Memory B cell (primary cell): ENCODE measurements at regions not wholly inside any gene's neighbourhood (a gene's known extent, or its start where the extent isn't known, plus 50 kb on each side); places are given as distances from the start of the nearest gene placed in this dataset.

Source experiments
- ATAC-seq: fragments of 150-1000 bp; cut with Tn5 transposase; 2 replicates; pipeline ENCODE4 v1.10.0; 2021; ENCODE audit warnings: low read depth, mild to moderate bottlenecking, moderate library complexity
- DNase-seq, 2 donors: peaks; one replicate each; pipeline ENCODE4 v3.0.0; 2022; ENCODE audit warnings: low spot score in 2 of 2
- H3K27ac Mint-ChIP-seq: one replicate; pipeline ENCODE4 v1.8.0; 2022; ENCODE audit warnings: mild to moderate bottlenecking, moderate library complexity, mixed read lengths
- H3K27me3 Mint-ChIP-seq: one replicate; pipeline ENCODE4 v1.8.0; 2022; ENCODE audit warnings: mixed read lengths
- H3K36me3 Mint-ChIP-seq: one replicate; pipeline ENCODE4 v1.8.0; 2022; ENCODE audit warnings: mild to moderate bottlenecking, mixed read lengths
- H3K4me1 Mint-ChIP-seq: one replicate; pipeline ENCODE4 v1.8.0; 2022; ENCODE audit warnings: mixed read lengths
- H3K4me3 Mint-ChIP-seq: one replicate; pipeline ENCODE4 v1.8.0; 2022; ENCODE audit warnings: mild to moderate bottlenecking, moderate library complexity, mixed read lengths
- H3K9me3 Mint-ChIP-seq: one replicate; pipeline ENCODE4 v1.8.0; 2022; ENCODE audit warnings: mixed read lengths

- DNase-seq (no peak), ATAC-seq (no peak)
- Mint-ChIP-seq H3K36me3 (no peaks in the 10 kb centered on the region), H3K27ac (no peak overlapping the region), H3K4me3 (no peak overlapping the region), H3K9me3 (no peaks in the 10 kb centered on the region), H3K4me1 (peaks cover 4% of the 10 kb centered on the region), H3K27me3 (peaks cover 5% of the 10 kb centered on the region)
Measured at GRCh38 chr6:170232186-170233002, 58.5 kb downstream of the DLL1 start.

- no peaks in the 10 kb centered on the region for H3K36me3 Mint-ChIP-seq
- no peak overlapping the region for H3K4me3 Mint-ChIP-seq
- peaks cover 4% of the 10 kb centered on the region for H3K4me1 Mint-ChIP-seq
- ATAC-seq (no peak), DNase-seq (no peak)
- peaks cover 5% of the 10 kb centered on the region for H3K27me3 Mint-ChIP-seq
- no peak overlapping the region for H3K27ac Mint-ChIP-seq
- H3K9me3 Mint-ChIP-seq = no peaks in the 10 kb centered on the region
Measured at GRCh38 chr6:170231293-170232185, 59.3 kb downstream of the DLL1 start.

GRCh38 chr6:170230520-170231292 is 60.2 kb downstream of the DLL1 start:
- no peaks in the 10 kb centered on the region for H3K9me3 Mint-ChIP-seq
- no peak for DNase-seq
- no peak for ATAC-seq
- peaks cover 5% of the 10 kb centered on the region for H3K27me3 Mint-ChIP-seq
- peaks cover 4% of the 10 kb centered on the region for H3K4me1 Mint-ChIP-seq
- no peak overlapping the region for H3K4me3 Mint-ChIP-seq
- no peak overlapping the region for H3K27ac Mint-ChIP-seq
- H3K36me3 Mint-ChIP-seq = no peaks in the 10 kb centered on the region

DNA sequence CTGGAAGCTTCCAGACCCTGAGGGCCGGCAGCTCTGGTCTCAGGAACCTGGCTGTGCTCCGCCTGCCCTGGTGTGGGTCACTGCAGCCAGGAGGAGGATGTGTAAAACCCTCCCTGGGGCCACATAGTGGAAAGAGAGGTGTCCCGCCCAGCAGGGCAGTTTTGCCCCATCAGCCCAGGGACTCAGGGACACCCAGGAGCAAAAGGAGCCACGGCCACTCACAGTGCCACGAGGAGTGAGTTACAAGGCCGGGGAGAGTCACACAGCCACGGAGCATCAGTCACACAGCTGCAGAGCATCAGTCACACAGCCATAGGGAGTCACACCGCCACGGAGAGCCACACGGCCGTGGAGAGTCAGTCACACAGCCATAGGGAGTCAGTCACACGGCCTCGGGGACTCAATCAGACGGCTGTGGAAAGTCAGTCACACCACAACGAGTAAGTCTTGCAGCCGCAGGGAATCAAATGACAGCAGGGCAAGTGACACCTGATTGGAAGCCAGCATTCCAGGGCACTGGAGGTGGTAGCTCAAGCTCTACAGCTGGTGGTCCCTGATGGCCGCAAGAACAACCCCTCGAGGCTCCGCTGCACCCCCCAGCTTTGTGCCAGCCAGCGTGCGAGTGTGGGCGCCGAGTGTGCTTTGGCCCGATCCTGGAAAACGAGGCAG is 60.9 kb downstream of the DLL1 start:
- Mint-ChIP-seq H3K4me3 (no peak overlapping the region), H3K27ac (no peak overlapping the region), H3K27me3 (peaks cover 5% of the 10 kb centered on the region), H3K9me3 (no peaks in the 10 kb centered on the region), H3K36me3 (no peaks in the 10 kb centered on the region), H3K4me1 (peaks cover 4% of the 10 kb centered on the region)
- no peak for DNase-seq
- ATAC-seq = no peak

GRCh38 chr6:170229396-170229795 is 61.5 kb downstream of the DLL1 start:
- H3K9me3 Mint-ChIP-seq = no peaks in the 10 kb centered on the region
- peaks cover 5% of the 10 kb centered on the region for H3K27me3 Mint-ChIP-seq
- ATAC-seq = no peak
- H3K4me1 Mint-ChIP-seq = peaks cover 4% of the 10 kb centered on the region
- no peaks in the 10 kb centered on the region for H3K36me3 Mint-ChIP-seq
- H3K4me3 Mint-ChIP-seq = no peak overlapping the region
- no peak for DNase-seq
- no peak overlapping the region for H3K27ac Mint-ChIP-seq

- Mint-ChIP-seq H3K4me1 (peaks cover 4% of the 10 kb centered on the region), H3K36me3 (no peaks in the 10 kb centered on the region), H3K4me3 (no peak overlapping the region), H3K27ac (no peak overlapping the region), H3K27me3 (peaks cover 5% of the 10 kb centered on the region), H3K9me3 (no peaks in the 10 kb centered on the region)
- DNase-seq = no peak
- ATAC-seq = no peak
Measured at GRCh38 chr6:170228946-170229310, 62.0 kb downstream of the DLL1 start.

GRCh38 chr6:170227996-170228945 is 62.6 kb downstream of the DLL1 start:
- no peak overlapping the region for H3K4me3 Mint-ChIP-seq
- H3K36me3 Mint-ChIP-seq = no peaks in the 10 kb centered on the region
- peaks cover 2% of the 10 kb centered on the region for H3K4me1 Mint-ChIP-seq
- no peaks in the 10 kb centered on the region for H3K9me3 Mint-ChIP-seq
- ATAC-seq = no peak
- peaks cover 2% of the 10 kb centered on the region for H3K27me3 Mint-ChIP-seq
- no peak for DNase-seq
- H3K27ac Mint-ChIP-seq = no peak overlapping the region

GRCh38 chr6:170227521-170227983 is 63.3 kb downstream of the DLL1 start:
- Mint-ChIP-seq H3K36me3 (no peaks in the 10 kb centered on the region), H3K4me3 (no peak overlapping the region), H3K27ac (no peak overlapping the region), H3K4me1 (peaks cover 3% of the 10 kb centered on the region), H3K27me3 (peaks cover 2% of the 10 kb centered on the region), H3K9me3 (no peaks in the 10 kb centered on the region)
- DNase-seq (no peak), ATAC-seq (no peak)

- Mint-ChIP-seq H3K27me3 (peaks cover 2% of the 10 kb centered on the region), H3K9me3 (no peaks in the 10 kb centered on the region), H3K4me3 (no peak overlapping the region), H3K27ac (no peak overlapping the region), H3K36me3 (no peaks in the 10 kb centered on the region), H3K4me1 (peaks cover 7% of the 10 kb centered on the region)
- DNase-seq (no peak), ATAC-seq (no peak)
Measured at GRCh38 chr6:170226647-170227046, 64.2 kb downstream of the DLL1 start.

- H3K9me3 Mint-ChIP-seq = no peaks in the 10 kb centered on the region
- ATAC-seq (no peak), DNase-seq (no peak)
- no peak overlapping the region for H3K27ac Mint-ChIP-seq
- no peak overlapping the region for H3K4me3 Mint-ChIP-seq
- H3K36me3 Mint-ChIP-seq = no peaks in the 10 kb centered on the region
- peaks cover 2% of the 10 kb centered on the region for H3K27me3 Mint-ChIP-seq
- H3K4me1 Mint-ChIP-seq = peaks cover 7% of the 10 kb centered on the region
Measured at GRCh38 chr6:170225852-170226417, 64.9 kb downstream of the DLL1 start.

DNA sequence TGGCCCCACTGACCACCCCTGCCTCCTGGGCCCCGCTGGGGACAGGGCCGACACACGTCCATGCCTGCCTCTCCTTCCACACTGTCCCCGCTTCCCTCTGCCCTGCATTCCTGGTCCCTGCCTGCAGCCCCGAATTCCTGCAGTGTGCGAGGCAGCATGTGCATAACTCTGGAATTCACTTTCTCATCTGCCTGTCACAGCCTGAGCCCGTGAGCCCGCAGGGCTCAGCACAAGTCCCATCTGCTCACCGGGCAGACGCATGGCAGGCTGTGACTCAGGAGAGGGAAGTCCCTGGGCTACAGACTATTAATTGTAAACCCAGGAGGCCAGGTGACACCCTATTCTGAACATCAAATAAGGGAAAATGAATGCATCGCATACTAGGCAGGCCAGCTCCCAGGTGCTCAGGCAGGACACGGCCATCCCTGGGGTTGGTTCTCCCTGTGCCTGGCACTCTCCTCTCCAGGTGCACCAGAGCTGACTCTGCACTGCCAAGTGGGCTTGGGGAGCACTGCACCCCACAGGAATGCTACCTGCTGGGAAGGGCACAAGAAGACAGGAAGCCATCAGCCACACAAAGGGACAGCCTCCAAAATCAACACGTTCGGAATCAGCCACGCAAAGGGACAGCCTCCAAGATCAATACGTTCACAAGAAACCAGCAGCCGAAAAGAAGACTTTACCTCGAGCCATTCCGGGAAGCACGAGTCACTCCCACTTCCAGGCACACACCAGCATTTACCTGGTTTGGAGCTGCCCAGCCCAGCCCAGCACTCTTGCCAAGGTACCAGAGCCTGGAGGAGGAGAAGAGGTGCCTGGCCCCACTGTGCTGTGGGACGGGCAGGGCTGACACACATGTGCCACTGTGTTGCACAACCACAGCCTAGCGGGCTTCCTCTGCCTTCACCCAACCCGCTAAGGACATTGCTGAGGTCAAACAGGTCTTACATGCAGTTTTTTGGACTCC is 65.9 kb downstream of the DLL1 start:
- peaks cover 2% of the 10 kb centered on the region for H3K27me3 Mint-ChIP-seq
- DNase-seq (no peak), ATAC-seq (no peak)
- H3K9me3 Mint-ChIP-seq = no peaks in the 10 kb centered on the region
- H3K36me3 Mint-ChIP-seq = no peaks in the 10 kb centered on the region
- H3K4me1 Mint-ChIP-seq = peaks cover 7% of the 10 kb centered on the region
- no peak overlapping the region for H3K4me3 Mint-ChIP-seq
- no peak overlapping the region for H3K27ac Mint-ChIP-seq
